ENCODE measurements at regions not wholly inside any gene's neighbourhood (a gene's known extent, or its start where the extent isn't known, plus 50 kb on each side); places are given as distances from the start of the nearest gene placed in this dataset.

GRCh38 chr11:128288368-128288767, 299.0 kb downstream of the ETS1 start:
- TF ChIP-seq POLR2A (IDR thresholded peaks at IDR 0.05; ENCODE audit: low read depth, low read length): no peak
- no peak for TF ChIP-seq TAF1 (IDR thresholded peaks at IDR 0.05; ENCODE audit: borderline replicate concordance, low read depth, low read length)
- TF ChIP-seq POLR2AphosphoS5 (IDR thresholded peaks at IDR 0.05; ENCODE audit: low read depth, low read length): no peak
